Activated CD8-positive, alpha-beta memory T cell treated with anti-CD3 and anti-CD28 coated beads for 48 hours (primary cell): ENCODE measurements at regions not wholly inside any gene's neighbourhood (a gene's known extent, or its start where the extent isn't known, plus 50 kb on each side); places are given as distances from the start of the nearest gene placed in this dataset.
"Not testable (repeated sequence)": the region's sequence is repeated elsewhere in the genome, so short reads cannot be mapped to it uniquely, and the experiment has no call there.

Source experiments
- DNase-seq, 3 experiments: peaks; one replicate each; pipeline ENCODE4 v3.0.0-alpha.2; 2020; ENCODE audit warnings: low read depth in 2 of 3, low spot score in 2 of 3

GRCh38 chr5:2156358-2157059 lies 273.8 kb upstream of the IRX4 start:
- no peak for DNase-seq

GRCh38 chr5:2155556-2155955 lies 272.8 kb upstream of the IRX4 start:
- no peak for DNase-seq

GRCh38 chr5:2153802-2154201 lies 271.1 kb upstream of the IRX4 start:
- no peak for DNase-seq

- DNase-seq, result no peak
These were observed 270.6 kb upstream of the IRX4 start for GRCh38 chr5:2153350-2153749.

GRCh38 chr5:2151301-2151888 lies 268.7 kb upstream of the IRX4 start:
- DNase-seq, result not testable (repeated sequence)

GRCh38 chr5:2149195-2149539 lies 266.4 kb upstream of the IRX4 start:
- no peak for DNase-seq

GRCh38 chr5:2148312-2149194 lies 265.8 kb upstream of the IRX4 start:
- no peak for DNase-seq

GRCh38 chr5:2147504-2148311 lies 265.0 kb upstream of the IRX4 start:
- DNase-seq, result no peak

GRCh38 chr5:2143646-2144353 lies 261.1 kb upstream of the IRX4 start:
- DNase-seq, result no peak

DNA sequence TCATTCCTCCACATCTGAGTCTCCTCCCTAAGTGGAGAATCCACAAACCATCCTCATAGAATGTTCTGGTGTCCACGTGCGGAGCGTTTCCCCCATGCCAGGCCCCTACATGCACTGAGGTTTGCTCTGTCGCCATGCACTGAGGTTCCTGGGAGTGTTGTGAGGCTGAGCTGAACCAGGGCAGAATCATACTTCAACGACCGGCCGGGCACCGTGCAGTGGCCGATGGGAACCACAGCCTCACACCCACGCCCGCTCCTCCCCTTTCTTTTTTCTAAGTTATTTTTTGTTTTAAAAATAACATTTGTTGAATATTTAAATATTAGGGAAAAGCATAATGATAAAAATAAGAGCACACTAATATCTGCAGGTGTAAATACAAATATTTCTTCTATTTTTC lies 260.4 kb upstream of the IRX4 start:
- no peak for DNase-seq

GRCh38 chr5:2142456-2142954 lies 259.8 kb upstream of the IRX4 start:
- no peak for DNase-seq

- no peak for DNase-seq
These were observed 258.7 kb upstream of the IRX4 start for GRCh38 chr5:2141254-2142000.

DNA sequence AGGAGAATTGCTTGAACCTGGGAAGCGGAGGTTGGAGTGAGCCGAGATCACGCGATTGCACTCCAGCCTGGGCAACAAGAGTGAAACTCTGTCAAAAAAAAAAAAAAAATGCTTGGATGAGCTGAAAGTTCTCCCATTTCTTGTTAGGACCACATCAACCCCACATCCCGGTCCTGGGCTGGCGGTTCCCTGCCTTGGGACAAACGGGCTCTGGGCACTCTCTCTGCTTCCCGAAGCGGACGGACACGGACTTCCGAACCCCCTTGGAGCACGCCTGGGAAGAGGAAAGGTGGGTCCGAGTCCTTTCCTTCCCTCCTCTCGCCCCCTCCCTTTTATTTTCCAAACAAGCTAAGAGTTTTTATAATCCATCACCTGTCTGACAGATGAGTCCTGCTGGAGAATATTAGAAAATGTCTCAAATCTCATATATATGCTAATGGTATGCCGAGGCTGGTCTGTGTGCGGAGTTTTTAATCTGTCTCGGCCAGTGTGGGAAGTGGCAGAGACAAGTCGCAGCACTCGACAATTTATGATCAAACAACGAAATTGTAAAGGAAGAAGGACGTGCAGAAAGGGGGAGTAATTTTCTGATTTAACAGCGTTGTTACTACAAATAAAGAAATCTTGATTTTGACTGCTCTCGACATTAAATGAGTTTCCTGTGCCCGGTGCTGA lies 257.9 kb upstream of the IRX4 start:
- DNase-seq, result no peak

DNA sequence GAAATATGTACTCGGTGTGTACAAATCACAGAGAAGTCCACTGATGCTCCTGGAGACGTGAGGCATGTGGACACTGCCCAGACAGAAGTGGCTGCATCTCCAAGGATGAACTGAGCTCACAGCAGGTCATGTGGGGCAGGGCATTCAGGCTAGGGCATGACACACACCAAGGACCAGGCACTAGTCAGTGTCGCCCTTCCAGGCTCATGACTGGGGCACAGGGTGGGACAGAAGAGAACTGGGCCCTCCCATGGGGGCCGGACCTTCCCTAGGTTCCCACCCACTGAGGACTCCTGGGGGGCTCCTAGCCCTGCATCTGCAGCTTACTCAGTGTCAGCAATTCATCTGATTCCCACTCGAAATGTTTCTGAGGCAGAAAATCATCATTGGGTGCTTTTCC lies 256.8 kb upstream of the IRX4 start:
- no peak for DNase-seq

DNA sequence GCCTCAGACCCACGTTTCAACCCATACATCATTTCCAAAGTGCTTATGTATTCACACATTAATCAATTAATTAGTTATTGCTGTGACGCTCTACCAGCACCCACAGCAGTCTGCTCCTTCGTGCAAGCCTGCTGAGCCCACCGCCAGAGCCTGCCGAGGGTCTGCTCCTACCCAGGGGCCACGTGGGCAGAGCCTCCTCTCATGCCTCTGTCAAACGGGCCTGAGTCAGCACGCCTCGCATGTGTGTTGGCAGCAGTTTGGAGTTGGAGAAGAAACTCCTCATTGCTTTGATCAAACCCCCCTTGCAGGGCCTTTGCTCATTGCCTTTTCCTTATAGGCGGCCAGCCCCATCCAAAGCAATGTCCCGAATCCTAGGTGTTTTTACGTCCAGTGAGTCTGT lies 256.2 kb upstream of the IRX4 start:
- DNase-seq, result no peak

- no peak for DNase-seq
These were observed 254.8 kb upstream of the IRX4 start for GRCh38 chr5:2137444-2138050.

DNA sequence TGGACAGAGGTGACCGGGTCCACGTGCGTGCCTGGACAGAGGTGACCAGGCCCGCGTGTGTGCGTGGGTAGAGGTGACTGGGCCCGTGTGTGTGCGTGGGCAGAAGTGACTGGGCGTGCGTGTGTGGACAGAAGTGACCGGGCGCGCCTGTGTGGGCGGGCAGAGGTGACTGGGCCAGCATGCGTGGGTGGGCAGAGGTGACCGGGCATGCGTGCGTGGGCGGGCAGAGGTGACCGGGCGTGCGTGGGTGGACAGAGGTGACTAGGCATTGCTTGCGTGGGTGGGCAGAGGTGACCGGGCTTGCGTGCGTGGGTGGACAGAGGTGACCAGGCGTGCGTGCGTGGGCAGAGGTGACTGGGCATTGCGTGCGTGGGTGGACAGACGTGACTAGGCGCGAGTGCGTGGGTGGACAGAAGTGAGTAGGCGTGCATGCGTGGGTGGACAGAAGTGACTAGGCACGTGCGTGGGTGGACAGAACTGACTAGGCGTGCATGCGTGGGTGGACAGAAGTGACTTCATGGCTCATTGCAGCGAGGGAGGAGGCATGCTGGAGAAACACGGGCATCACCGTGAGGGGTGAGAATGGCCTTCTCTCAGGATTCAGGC lies 254.1 kb upstream of the IRX4 start:
- DNase-seq, result no peak

DNA sequence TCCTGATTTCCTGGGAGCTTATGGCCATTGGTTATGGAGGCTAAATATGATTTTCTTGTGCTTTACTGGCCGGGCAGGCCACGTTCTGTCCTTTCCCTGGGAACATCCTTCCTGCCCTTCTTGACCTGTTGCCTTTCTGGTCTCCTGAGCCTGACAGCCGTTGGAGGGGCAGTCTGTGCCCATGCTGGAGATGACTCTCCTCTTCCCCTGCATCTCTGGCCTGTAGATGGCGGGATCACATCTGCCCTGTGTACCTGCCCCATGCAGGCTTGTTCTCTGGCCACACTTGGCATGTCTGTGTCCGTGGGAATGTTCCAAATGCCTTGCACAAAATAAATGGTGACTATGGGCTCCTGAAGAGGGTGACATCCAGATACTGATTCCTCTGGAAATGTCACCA lies 253.1 kb upstream of the IRX4 start:
- DNase-seq, result no peak

GRCh38 chr5:2135354-2135753 lies 252.6 kb upstream of the IRX4 start:
- DNase-seq, result no peak
